K562 (cell line): ENCODE measurements at regions not wholly inside any gene's neighbourhood (a gene's known extent, or its start where the extent isn't known, plus 50 kb on each side); places are given as distances from the start of the nearest gene placed in this dataset.

Experiments used
- ATAC-seq: fragments of 200-7000 bp; cut with Tn5 transposase; 3 replicates; pipeline ENCODE4 v1.9.1; 2020; ENCODE audit warnings: moderate library complexity
- BruUV-seq: library from RNA; stranded (reverse); fragments of 400-500 nt; replicated peaks from 2 replicates; lab custom pipeline; 2021; lab: Mats Ljungman, UMichigan
- CTCF ChIA-PET: fragments of 300-600 bp; formaldehyde crosslinking; extraction: SDS; loops from one replicate; lab custom pipeline; 2021; ENCODE audit warnings: low intra/inter-chr PET ratio; lab: Yijun Ruan, JAX
- POLR2A ChIA-PET: fragments of 300-600, 350-650 bp; sonication (Branson Sonifier 250); formaldehyde crosslinking; extraction: SDS; loops from one replicate; lab custom pipeline; 2021; ENCODE audit warnings: antibody characterized with exemption, inconsistent platforms; lab: Yijun Ruan, JAX
- DNase-seq, 4 experiments: peaks; one replicate each; pipeline versions ENCODE4 v3.0.0 to v3.0.0-alpha.2; 2011 to 2018; ENCODE audit warnings: low spot score in 3 of 4, mixed read lengths in 3 of 4; ENCODE audit errors: extremely low read depth in 1 of 4
- FAIRE-seq: peaks from 2 replicates; lab custom pipeline; 2011; peaks lifted over from hg19 to GRCh38; lab: Jason Lieb, UNC
- H2AFZ ChIP-seq: 2 replicates; pipeline ENCODE4 v1.6.0; 2011; ENCODE audit warnings: low read depth, low read length, control low read depth, inconsistent platforms
- H3K27ac ChIP-seq: fragments of 200-600 bp; 3 replicates; pipeline ENCODE4 v1.8.0; 2011; ENCODE audit warnings: low read depth, mild to moderate bottlenecking, control low read depth, inconsistent platforms, low read length, moderate library complexity, mixed read lengths; ENCODE audit errors: extremely low read depth
- H3K27me3 ChIP-seq, 2 experiments: fragments of 300-600 bp in 1 of 2; 2 replicates in 1 of 2; 3 replicates in 1 of 2; pipeline versions ENCODE4 v1.6.0 to v1.8.0; 2011; ENCODE audit warnings: inconsistent platforms in 2 of 2, low read length in 2 of 2, mild to moderate bottlenecking in 1 of 2, mixed read lengths in 1 of 2, moderate library complexity in 1 of 2; ENCODE audit not compliant: control insufficient read depth in 2 of 2, insufficient read depth in 2 of 2
- H3K36me3 ChIP-seq: fragments of 300-600 bp; 3 replicates; pipeline ENCODE4 v1.8.0; 2011; ENCODE audit warnings: mild to moderate bottlenecking, low read length, inconsistent platforms; ENCODE audit not compliant: control insufficient read depth, insufficient read depth
- H3K4me1 ChIP-seq, 2 experiments: fragments of 200-600 bp in 1 of 2; replicated peaks in 1 of 2; 2 replicates in 1 of 2; 3 replicates in 1 of 2; pipeline versions ENCODE4 v1.5.1 to v1.8.0; 2011; ENCODE audit warnings: inconsistent platforms in 2 of 2, low read length in 2 of 2, mild to moderate bottlenecking in 1 of 2, mixed read lengths in 1 of 2, moderate library complexity in 1 of 2; ENCODE audit not compliant: control insufficient read depth in 2 of 2, insufficient read depth in 2 of 2
- H3K4me2 ChIP-seq: 2 replicates; pipeline ENCODE4 v1.6.1; 2011; ENCODE audit warnings: low read length, control low read depth, inconsistent platforms, mixed read lengths; ENCODE audit not compliant: insufficient read depth
- H3K4me3 ChIP-seq: fragments of 200-600 bp; sonication (generic), shearing (Covaris generic); 2 replicates; pipeline ENCODE4 v1.5.1; 2016; ENCODE audit warnings: control low read depth, inconsistent platforms
- H3K79me2 ChIP-seq: fragments of 200-600 bp; 3 replicates; pipeline ENCODE4 v1.8.0; 2011; ENCODE audit warnings: low read length, inconsistent platforms; ENCODE audit not compliant: control insufficient read depth, insufficient read depth
- H3K9ac ChIP-seq, 2 experiments: 2 replicates each; pipeline versions ENCODE4 v1.6.0 to v1.6.1; 2011; ENCODE audit warnings: low read depth in 2 of 2, low read length in 2 of 2, control low read depth in 1 of 2, inconsistent platforms in 1 of 2, mild to moderate bottlenecking in 1 of 2, mixed read lengths in 1 of 2; ENCODE audit not compliant: insufficient read depth in 1 of 2
- H3K9me1 ChIP-seq: one replicate; pipeline ENCODE4 v1.6.0; 2011; ENCODE audit warnings: inconsistent platforms, mild to moderate bottlenecking, low read length, moderate library complexity; ENCODE audit not compliant: control insufficient read depth, insufficient read depth
- H3K9me3 ChIP-seq: replicated peaks from 2 replicates; pipeline ENCODE4 v1.5.1; 2011; ENCODE audit warnings: low read depth, low read length, inconsistent platforms; ENCODE audit not compliant: control insufficient read depth, insufficient read depth
- H4K20me1 ChIP-seq: replicated peaks from 2 replicates; pipeline ENCODE4 v1.6.1; 2011; ENCODE audit warnings: low read length, inconsistent platforms, mixed read lengths; ENCODE audit not compliant: control insufficient read depth, insufficient read depth
- BRF1 ChIP-seq: IDR thresholded peaks from 3 replicates; pipeline ENCODE4 v1.6.1; 2011; ENCODE audit warnings: borderline replicate concordance, mild to moderate bottlenecking; ENCODE audit not compliant: insufficient read length; ENCODE audit errors: extremely low read depth
- ESRRA ChIP-seq: fragments of 450-650 bp; IDR thresholded peaks from 2 replicates; pipeline ENCODE4 v1.6.1; 2014; ENCODE audit warnings: low read depth, mild to moderate bottlenecking, moderate library complexity, borderline replicate concordance
- ETV6 ChIP-seq, 3 experiments: fragments of 150-350 bp in 1 of 3; sonication (generic) in 1 of 3; formaldehyde crosslinking in 1 of 3; IDR thresholded peaks; 2 replicates each; pipeline versions ENCODE4 v1.6.1 to v1.8.0; 2014 to 2022; ENCODE audit warnings: borderline replicate concordance in 2 of 3, low read depth in 2 of 3, antibody characterized with exemption in 1 of 3, low read length in 1 of 3, mild to moderate bottlenecking in 1 of 3, missing genetic modification reagents in 1 of 3
- MAFG ChIP-seq: fragments of 450-650 bp; conservative IDR thresholded peaks from 2 replicates; pipeline ENCODE4 v1.6.1; 2016; ENCODE audit warnings: missing genetic modification characterization, missing compliant biosample characterization
- NCOA6 ChIP-seq: fragments of 450-650 bp; IDR thresholded peaks from 2 replicates; pipeline ENCODE4 v1.6.1; 2017; ENCODE audit warnings: mild to moderate bottlenecking
- NELFE ChIP-seq: IDR thresholded peaks from 2 replicates; pipeline ENCODE4 v1.6.1; 2011; ENCODE audit warnings: mild to moderate bottlenecking; ENCODE audit not compliant: insufficient read depth, insufficient read length
- NFIC ChIP-seq: fragments of 450-650 bp; IDR thresholded peaks from 2 replicates; pipeline ENCODE4 v1.6.1; 2017; ENCODE audit warnings: mild to moderate bottlenecking, inconsistent platforms
- NFRKB ChIP-seq: fragments of 450-650 bp; IDR thresholded peaks from 2 replicates; pipeline ENCODE4 v1.6.1; 2016; ENCODE audit warnings: low read depth
- SMARCC2 ChIP-seq: fragments of 450-650 bp; IDR thresholded peaks from 2 replicates; pipeline ENCODE4 v1.6.1; 2017; ENCODE audit warnings: antibody characterized with exemption, moderate library complexity, mild to moderate bottlenecking, low read depth
- ZBTB12 ChIP-seq: fragments of 250-450 bp; sonication (Bioruptor Pico); IDR thresholded peaks from 2 replicates; pipeline ENCODE4 v1.4.0; 2020
- ZFP1 ChIP-seq: fragments of 450-650 bp; formaldehyde crosslinking; IDR thresholded peaks from 2 replicates; pipeline ENCODE4 v1.4.0; 2020; ENCODE audit warnings: mild to moderate bottlenecking, mixed read lengths
- ZKSCAN8 ChIP-seq: fragments of 200-800 bp; sonication (Bioruptor generic); IDR thresholded peaks from 2 replicates; pipeline ENCODE4 v1.6.1; 2016; ENCODE audit warnings: missing genetic modification characterization, missing compliant biosample characterization
- ZNF778 ChIP-seq: fragments of 450-650 bp; formaldehyde crosslinking; IDR thresholded peaks from 2 replicates; pipeline ENCODE4 v1.4.0; 2020; ENCODE audit warnings: mild to moderate bottlenecking, moderate library complexity
- WGBS: fragments of 100-300 bp; shearing (Covaris generic); methylation state at CpG from one replicate; pipeline ENCODE4 v1.1.6; 2016; ENCODE audit warnings: low coverage, mixed read lengths; ENCODE audit not compliant: insufficient coverage; ENCODE audit errors: missing lambda C conversion rate; 5-methylcytosine and 5-hydroxymethylcytosine counted together
- in situ Hi-C: fragments of 300-500 bp; cut with MboI; formaldehyde crosslinking; loops from 4 replicates; pipeline ENCODE4 v1.15.0; 2018; ENCODE audit warnings: inconsistent platforms, mixed read lengths
- intact Hi-C: fragments of 100-400 bp; cut with micrococcal nuclease; formaldehyde crosslinking; loops from 2 replicates; pipeline ENCODE4 v1.14.2; 2022
- TF ChIP-seq, protein P1 (sequence below): IDR thresholded peaks from 2 replicates; pipeline ENCODE4 v1.6.1; 2014; ENCODE audit warnings: antibody characterized with exemption

- H3K36me3 ChIP-seq, result no peaks in the 10 kb centered on the region
- H3K4me3 ChIP-seq, result no peak overlapping the region
- no TSS peak for BruUV-seq
- no peak for ATAC-seq
- no peaks in the 10 kb centered on the region for H3K9me1 ChIP-seq
- no peak for DNase-seq
- H3K4me2 ChIP-seq, result no peak overlapping the region
- no peaks in the 10 kb centered on the region for H4K20me1 ChIP-seq
- H3K4me1 ChIP-seq, result no peaks in the 10 kb centered on the region
- no peaks in the 10 kb centered on the region for H3K79me2 ChIP-seq
- no peak for FAIRE-seq
- no peak for TF ChIP-seq NFRKB
- TF ChIP-seq, protein P1, sequence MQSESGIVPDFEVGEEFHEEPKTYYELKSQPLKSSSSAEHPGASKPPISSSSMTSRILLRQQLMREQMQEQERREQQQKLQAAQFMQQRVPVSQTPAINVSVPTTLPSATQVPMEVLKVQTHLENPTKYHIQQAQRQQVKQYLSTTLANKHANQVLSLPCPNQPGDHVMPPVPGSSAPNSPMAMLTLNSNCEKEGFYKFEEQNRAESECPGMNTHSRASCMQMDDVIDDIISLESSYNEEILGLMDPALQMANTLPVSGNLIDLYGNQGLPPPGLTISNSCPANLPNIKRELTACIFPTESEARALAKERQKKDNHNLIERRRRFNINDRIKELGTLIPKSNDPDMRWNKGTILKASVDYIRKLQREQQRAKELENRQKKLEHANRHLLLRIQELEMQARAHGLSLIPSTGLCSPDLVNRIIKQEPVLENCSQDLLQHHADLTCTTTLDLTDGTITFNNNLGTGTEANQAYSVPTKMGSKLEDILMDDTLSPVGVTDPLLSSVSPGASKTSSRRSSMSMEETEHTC, result no peak
- no peaks in the 10 kb centered on the region for H3K9me3 ChIP-seq
- H3K9ac ChIP-seq, result no peak overlapping the region
- no peak overlapping the region for H2AFZ ChIP-seq
- H3K27me3 ChIP-seq, result no peaks in the 10 kb centered on the region
- ChIA-PET CTCF (no interaction called here), POLR2A (no interaction called here)
- no peak overlapping the region for H3K27ac ChIP-seq
- intact Hi-C loops, result no loop called here
- in situ Hi-C loops, result no loop called here
- 0% methylated on average over 2 of the region's 2 CpGs for WGBS
Measured at GRCh38 chr5:14059810-14060209, 83.3 kb upstream of the TRIO start.

DNA sequence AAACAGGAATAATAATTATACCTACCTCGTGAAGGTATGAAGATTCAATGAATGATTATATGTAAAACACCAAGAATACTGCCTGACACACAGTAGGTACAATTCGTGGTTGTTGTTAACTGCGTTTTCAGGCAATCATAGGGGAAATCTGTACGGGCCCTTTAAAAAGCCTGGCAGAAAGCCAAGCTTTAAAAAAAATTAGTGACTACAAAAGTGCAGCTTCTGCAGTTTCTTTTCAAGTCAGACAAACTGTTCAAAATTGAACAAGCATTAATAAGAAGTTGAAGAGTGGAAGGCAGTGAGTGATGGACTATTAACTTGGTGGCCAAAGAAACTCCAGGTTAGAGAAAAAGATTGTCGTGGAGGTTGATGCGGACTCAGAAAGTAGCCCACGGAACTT, 85.9 kb upstream of the TRIO start:
- FAIRE-seq, result no peak
- ATAC-seq, result no peak
- no TSS peak for BruUV-seq
- Histone ChIP-seq H3K27me3 (no peaks in the 10 kb centered on the region; a peak in 1 of 5 replicates), H3K79me2 (no peaks in the 10 kb centered on the region), H3K4me3 (no peak overlapping the region), H3K27ac (no peak overlapping the region), H4K20me1 (no peaks in the 10 kb centered on the region), H3K4me1 (no peaks in the 10 kb centered on the region), H3K36me3 (no peaks in the 10 kb centered on the region), H3K9ac (no peak overlapping the region), H3K9me3 (no peaks in the 10 kb centered on the region), H3K4me2 (no peak overlapping the region), H3K9me1 (no peaks in the 10 kb centered on the region), H2AFZ (no peak overlapping the region)
- intact Hi-C loops, result no loop called here
- in situ Hi-C loops, result no loop called here
- CTCF ChIA-PET, result no interaction called here
- no peak for DNase-seq
- TF ChIP-seq ZNF778, result no peak
- TF ChIP-seq MAFG (tag), result no peak
- peak; percentile 71 for TF ChIP-seq NFIC
- no peak for TF ChIP-seq ZBTB12 (CRISPR knock-in tag)
- no peak for TF ChIP-seq NELFE
- peak; percentile 47; the same call in 1 of the 2 replicates for TF ChIP-seq ESRRA
- no peak for TF ChIP-seq BRF1
- TF ChIP-seq ZKSCAN8 (CRISPR knock-in tag), result no peak
- no peak for TF ChIP-seq SMARCC2
- TF ChIP-seq ETV6 (IDR thresholded peaks at IDR 0.05; ENCODE audit: borderline replicate concordance in 1 of 2, low read depth in 2 of 2, low read length in 1 of 2), result no peak
- no peak for TF ChIP-seq ETV6 (CRISPR knock-in tag; IDR thresholded peaks at IDR 0.05; ENCODE audit: borderline replicate concordance)
- TF ChIP-seq NCOA6, result no peak
- TF ChIP-seq ZFP1 (CRISPR knock-in tag), result no peak
- WGBS, result 7% methylated on average over 7 of the region's 7 CpGs
- POLR2A ChIA-PET, result no interaction called here
